GM18858 (cell line): ENCODE measurements at regions not wholly inside any gene's neighbourhood (a gene's known extent, or its start where the extent isn't known, plus 50 kb on each side); places are given as distances from the start of the nearest gene placed in this dataset.
A peak's percentile ranks its signal among the peaks of the same experiment; 100 is the strongest.

Experiments
- ATAC-seq: cut with Tn5 transposase; IDR thresholded peaks from one replicate; pipeline ENCODE4 v1.9.1; 2021; ENCODE audit not compliant: unreplicated experiment

DNA sequence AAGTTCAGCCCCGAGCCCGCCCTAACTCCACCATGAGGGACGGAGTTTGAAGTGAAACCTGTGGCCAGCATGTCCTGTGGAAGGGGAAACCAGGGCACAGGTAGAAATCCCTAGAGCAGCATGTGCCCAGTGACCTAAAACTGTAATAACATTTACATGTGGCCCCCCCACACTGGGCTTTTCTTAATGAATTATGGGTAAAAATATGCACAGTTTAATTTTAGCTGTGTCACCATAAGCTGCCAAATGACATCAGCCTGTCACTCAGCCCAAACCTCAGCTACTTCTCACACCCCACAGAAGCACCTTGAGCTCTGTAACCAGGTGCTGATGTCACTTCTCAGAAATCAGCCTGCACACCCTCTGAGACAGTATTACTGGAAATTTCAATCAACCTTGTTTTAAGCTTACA lies 50.0 kb upstream of the SLC19A1 start:
- ATAC-seq: peak; percentile 40

DNA sequence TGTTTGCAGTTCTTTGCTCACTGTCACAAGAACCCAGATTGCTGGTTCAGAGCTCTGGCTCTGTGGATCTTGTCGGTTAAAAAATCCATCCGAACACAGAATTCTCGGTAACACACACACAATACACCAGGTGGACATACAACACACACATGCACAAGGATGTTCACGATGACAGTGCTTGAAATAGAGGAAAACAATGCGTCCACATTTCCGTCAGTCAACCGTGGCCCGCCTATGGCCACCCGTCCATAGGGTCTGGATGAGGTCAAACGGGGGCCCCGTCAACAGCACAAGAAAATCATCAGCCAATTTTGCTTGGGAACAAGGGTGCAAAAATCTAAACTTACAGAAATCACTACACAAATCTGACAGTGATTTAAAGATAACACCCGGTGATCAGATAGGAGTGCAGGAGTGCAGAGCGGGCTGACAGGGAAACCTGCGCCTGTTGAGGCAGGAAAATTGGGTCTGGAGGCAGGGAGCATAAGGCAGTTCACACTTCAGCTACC lies 50.4 kb upstream of the SLC19A1 start:
- ATAC-seq: no peak

DNA sequence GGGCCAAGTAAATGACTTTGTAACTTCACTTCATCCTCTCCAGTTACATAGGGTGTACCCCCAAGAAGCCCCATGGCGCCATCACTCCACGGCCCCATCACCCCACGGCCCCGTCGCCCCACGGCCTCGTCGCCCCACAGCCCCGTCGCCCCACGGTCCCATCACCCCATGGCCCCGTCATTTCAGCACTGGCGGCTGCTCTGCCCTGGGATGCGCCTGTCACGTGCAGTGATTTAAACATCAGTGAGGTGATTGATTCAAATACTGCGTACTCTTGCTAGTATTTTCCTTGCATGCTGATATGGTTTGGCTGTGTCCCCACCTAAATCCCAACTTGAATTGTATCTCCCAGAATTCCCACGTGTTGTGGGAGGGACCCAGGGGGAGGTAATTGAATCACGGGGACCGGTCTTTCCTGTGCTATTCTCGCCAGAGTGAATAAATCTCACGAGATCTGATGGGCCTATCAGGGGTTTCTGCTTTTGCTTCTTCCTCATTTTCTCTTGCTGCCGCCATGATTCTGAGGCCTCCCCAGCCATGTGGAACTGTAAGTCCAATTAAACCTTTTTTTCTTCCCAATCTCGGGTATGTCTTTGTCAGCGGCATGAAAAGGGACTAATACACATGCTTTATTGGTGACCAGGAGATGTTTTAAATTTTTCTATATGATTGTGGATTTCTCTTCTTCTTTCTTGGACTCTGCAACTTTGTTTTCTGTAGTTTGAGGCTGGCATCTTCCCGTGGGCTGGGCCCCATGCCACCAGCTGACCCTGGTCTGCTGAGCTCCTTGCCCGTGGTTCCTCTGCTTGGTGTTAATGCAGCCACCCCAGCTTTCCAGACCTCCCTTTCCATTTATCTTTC lies 50.1 kb upstream of the PCBP3 start:
- ATAC-seq: no peak
